Astrocyte (in vitro differentiated cells and primary cell): ENCODE measurements at regions not wholly inside any gene's neighbourhood (a gene's known extent, or its start where the extent isn't known, plus 50 kb on each side); places are given as distances from the start of the nearest gene placed in this dataset.
A peak's percentile ranks its signal among the peaks of the same experiment; 100 is the strongest.

ENCODE experiments used
- DNase-seq: peaks from one replicate; pipeline ENCODE4 v3.0.0-alpha.2; 2010; ENCODE audit warnings: low read depth
- FAIRE-seq: peaks from 2 replicates; lab custom pipeline; 2011; peaks lifted over from hg19 to GRCh38; lab: Jason Lieb, UNC
- H2AFZ ChIP-seq: 2 replicates; pipeline ENCODE4 v1.6.0; 2012; ENCODE audit warnings: low read depth, low read length, inconsistent platforms
- H3K27ac ChIP-seq: 2 replicates; pipeline ENCODE4 v1.5.1; 2011; ENCODE audit warnings: low read depth, low read length, inconsistent platforms
- H3K27me3 ChIP-seq: 2 replicates; pipeline ENCODE4 v1.6.0; 2011; ENCODE audit warnings: low read length, inconsistent platforms; ENCODE audit not compliant: insufficient read depth
- H3K36me3 ChIP-seq: 2 replicates; pipeline ENCODE4 v1.5.1; 2011; ENCODE audit warnings: low read length, inconsistent platforms; ENCODE audit not compliant: insufficient read depth
- H3K4me1 ChIP-seq: 2 replicates; pipeline ENCODE4 v1.5.1; 2011; ENCODE audit warnings: low read length, inconsistent platforms; ENCODE audit not compliant: insufficient read depth
- H3K4me2 ChIP-seq: 2 replicates; pipeline ENCODE4 v1.6.0; 2012; ENCODE audit warnings: low read length, inconsistent platforms
- H3K4me3 ChIP-seq: 2 replicates; pipeline ENCODE4 v1.5.1; 2011; ENCODE audit warnings: low read depth, mild to moderate bottlenecking, low read length, inconsistent platforms; ENCODE audit not compliant: insufficient read depth
- H3K79me2 ChIP-seq: 2 replicates; pipeline ENCODE4 v1.6.0; 2012; ENCODE audit warnings: mild to moderate bottlenecking, low read length, inconsistent platforms; ENCODE audit not compliant: insufficient read depth
- H3K9ac ChIP-seq: 2 replicates; pipeline ENCODE4 v1.6.0; 2012; ENCODE audit warnings: mild to moderate bottlenecking, low read length, inconsistent platforms
- H3K9me3 ChIP-seq: 2 replicates; pipeline ENCODE4 v1.5.1; 2012; ENCODE audit warnings: low read depth, mild to moderate bottlenecking, low read length, inconsistent platforms; ENCODE audit not compliant: insufficient read depth
- H4K20me1 ChIP-seq: 2 replicates; pipeline ENCODE4 v1.6.0; 2012; ENCODE audit warnings: low read length, inconsistent platforms; ENCODE audit not compliant: insufficient read depth
- H3K27ac Mint-ChIP-seq: one replicate; pipeline ENCODE4 v1.8.0; 2021; ENCODE audit warnings: mild to moderate bottlenecking, mixed read lengths; ENCODE audit not compliant: unreplicated experiment
- H3K27me3 Mint-ChIP-seq: one replicate; pipeline ENCODE4 v1.8.0; 2021; ENCODE audit warnings: low read depth, mixed read lengths; ENCODE audit not compliant: unreplicated experiment
- H3K36me3 Mint-ChIP-seq: one replicate; pipeline ENCODE4 v1.8.0; 2021; ENCODE audit warnings: low read depth, mixed read lengths; ENCODE audit not compliant: unreplicated experiment
- H3K4me1 Mint-ChIP-seq: one replicate; pipeline ENCODE4 v1.8.0; 2021; ENCODE audit warnings: low read depth, mixed read lengths; ENCODE audit not compliant: unreplicated experiment
- H3K4me3 Mint-ChIP-seq: one replicate; pipeline ENCODE4 v1.8.0; 2021; ENCODE audit warnings: mild to moderate bottlenecking, moderate library complexity, mixed read lengths; ENCODE audit not compliant: unreplicated experiment
- H3K9me3 Mint-ChIP-seq: one replicate; pipeline ENCODE4 v1.8.0; 2021; ENCODE audit warnings: mild to moderate bottlenecking, mixed read lengths; ENCODE audit not compliant: unreplicated experiment
- CTCF ChIP-seq: IDR thresholded peaks from 2 replicates; pipeline ENCODE4 v1.5.1; 2011; ENCODE audit warnings: low read depth, mild to moderate bottlenecking, inconsistent platforms, low read length, moderate library complexity; ENCODE audit not compliant: insufficient read depth
- EZH2 ChIP-seq: IDR thresholded peaks from 2 replicates; pipeline ENCODE4 v1.6.1; 2012; ENCODE audit warnings: mild to moderate bottlenecking, low read length, inconsistent platforms; ENCODE audit not compliant: insufficient read depth

- no peaks in the 10 kb centered on the region for H3K9me3 ChIP-seq
- Mint-ChIP-seq H3K36me3 (no peaks in the 10 kb centered on the region), H3K27me3 (no peaks in the 10 kb centered on the region), H3K4me3 (no peak overlapping the region), H3K27ac (no peak overlapping the region), H3K4me1 (peaks cover 3% of the 10 kb centered on the region), H3K9me3 (no peaks in the 10 kb centered on the region)
- DNase-seq (no peak), FAIRE-seq (no peak)
- H3K27ac ChIP-seq: no peak overlapping the region
- H4K20me1 ChIP-seq: no peaks in the 10 kb centered on the region
- H3K4me3 ChIP-seq: no peak overlapping the region
- H3K27me3 ChIP-seq: no peaks in the 10 kb centered on the region
- TF ChIP-seq EZH2 (no peak), CTCF (no peak)
- H3K36me3 ChIP-seq: no peaks in the 10 kb centered on the region
- no peak overlapping the region for H2AFZ ChIP-seq
- H3K4me1 ChIP-seq: peaks cover 8% of the 10 kb centered on the region
- no peak overlapping the region for H3K4me2 ChIP-seq
- no peak overlapping the region for H3K9ac ChIP-seq
- H3K79me2 ChIP-seq: no peaks in the 10 kb centered on the region
Observed at GRCh38 chr10:25744574-25744973, 189.5 kb upstream of the MYO3A start.

- no peaks in the 10 kb centered on the region for H3K79me2 ChIP-seq
- peaks cover 8% of the 10 kb centered on the region for H3K4me1 ChIP-seq
- no peak overlapping the region for H3K4me3 ChIP-seq
- no peaks in the 10 kb centered on the region for H4K20me1 ChIP-seq
- DNase-seq (peak; percentile 61), FAIRE-seq (no peak)
- H3K27ac ChIP-seq: peak overlapping the region; percentile 44
- H3K27ac Mint-ChIP-seq: no peak overlapping the region
- no peaks in the 10 kb centered on the region for H3K36me3 Mint-ChIP-seq
- H3K4me3 Mint-ChIP-seq: no peak overlapping the region
- H3K9me3 Mint-ChIP-seq: no peaks in the 10 kb centered on the region
- no peaks in the 10 kb centered on the region for H3K9me3 ChIP-seq
- peak overlapping the region; percentile 61 for H3K4me2 ChIP-seq
- no peak overlapping the region for H2AFZ ChIP-seq
- H3K4me1 Mint-ChIP-seq: peaks cover 3% of the 10 kb centered on the region
- no peaks in the 10 kb centered on the region for H3K27me3 Mint-ChIP-seq
- no peaks in the 10 kb centered on the region for H3K27me3 ChIP-seq
- no peak for TF ChIP-seq CTCF
- TF ChIP-seq EZH2: no peak
- H3K36me3 ChIP-seq: no peaks in the 10 kb centered on the region
- no peak overlapping the region for H3K9ac ChIP-seq
Observed at GRCh38 chr10:25745976-25746375, 188.1 kb upstream of the MYO3A start.

GRCh38 chr10:25747084-25747483 lies 186.9 kb upstream of the MYO3A start:
- DNase-seq: peak; percentile 52
- H3K27ac ChIP-seq: peak overlapping the region; percentile 44
- H3K9me3 Mint-ChIP-seq: no peaks in the 10 kb centered on the region

More at GRCh38 chr10:25747084-25747483, 186.9 kb upstream of the MYO3A start:
- H3K4me3 ChIP-seq: no peak overlapping the region
- peaks cover 8% of the 10 kb centered on the region for H3K4me1 ChIP-seq
- no peak for FAIRE-seq
- TF ChIP-seq EZH2 (no peak), CTCF (no peak)
- no peak overlapping the region for H3K27ac Mint-ChIP-seq
- H3K4me2 ChIP-seq: peak overlapping the region; percentile 61
- no peaks in the 10 kb centered on the region for H3K36me3 Mint-ChIP-seq
- H3K9me3 ChIP-seq: no peaks in the 10 kb centered on the region
- no peaks in the 10 kb centered on the region for H3K27me3 Mint-ChIP-seq
- H3K9ac ChIP-seq: no peak overlapping the region
- no peaks in the 10 kb centered on the region for H3K36me3 ChIP-seq
- no peaks in the 10 kb centered on the region for H3K79me2 ChIP-seq
- H2AFZ ChIP-seq: no peak overlapping the region
- H3K27me3 ChIP-seq: no peaks in the 10 kb centered on the region
- H3K4me1 Mint-ChIP-seq: peaks cover 3% of the 10 kb centered on the region
- no peak overlapping the region for H3K4me3 Mint-ChIP-seq
- no peaks in the 10 kb centered on the region for H4K20me1 ChIP-seq
